CD14-positive monocyte (primary cell): ENCODE measurements at regions not wholly inside any gene's neighbourhood (a gene's known extent, or its start where the extent isn't known, plus 50 kb on each side); places are given as distances from the start of the nearest gene placed in this dataset.

Source experiments
- DNase-seq, 3 donors: peaks; one replicate each; pipeline ENCODE4 v3.0.0-alpha.2; 2011 to 2022
- H2AFZ ChIP-seq: 2 replicates; pipeline ENCODE4 v1.6.0; 2012; ENCODE audit warnings: mild to moderate bottlenecking, low read depth, low read length, inconsistent platforms; ENCODE audit not compliant: insufficient read depth, poor library complexity, severe bottlenecking
- H3K27ac ChIP-seq, 2 donors: 1 replicate in 1 of 2; 2 replicates in 1 of 2; pipeline ENCODE4 v1.5.1; 2012 to 2013; ENCODE audit warnings: low read length in 2 of 2, control low read depth in 1 of 2, inconsistent platforms in 1 of 2, low read depth in 1 of 2, mild to moderate bottlenecking in 1 of 2
- H3K27me3 ChIP-seq, 2 donors: one replicate each; pipeline versions ENCODE4 v1.6.0 to v1.6.1; 2011 to 2013; ENCODE audit warnings: low read length in 2 of 2; ENCODE audit not compliant: control insufficient read depth in 2 of 2, insufficient read depth in 2 of 2
- H3K36me3 ChIP-seq, 2 donors: replicated peaks in 1 of 2; 1 replicate in 1 of 2; 2 replicates in 1 of 2; pipeline versions ENCODE4 v1.5.1 to v1.6.1; 2012 to 2013; ENCODE audit warnings: low read length in 2 of 2, control low read depth in 1 of 2, inconsistent platforms in 1 of 2, mild to moderate bottlenecking in 1 of 2; ENCODE audit not compliant: insufficient read depth in 2 of 2, control insufficient read depth in 1 of 2
- H3K4me1 ChIP-seq, 2 donors: 1 replicate in 1 of 2; 2 replicates in 1 of 2; pipeline versions ENCODE4 v1.5.1 to v1.6.1; 2012 to 2013; ENCODE audit warnings: low read length in 2 of 2, control low read depth in 1 of 2, inconsistent platforms in 1 of 2, mild to moderate bottlenecking in 1 of 2, moderate library complexity in 1 of 2; ENCODE audit not compliant: insufficient read depth in 2 of 2, control insufficient read depth in 1 of 2
- H3K4me2 ChIP-seq: replicated peaks from 2 replicates; pipeline ENCODE3; 2012; ENCODE audit warnings: low read length, moderate library complexity, mild to moderate bottlenecking; ENCODE audit not compliant: poor library complexity, severe bottlenecking; ENCODE audit errors: extremely low read depth
- H3K4me3 ChIP-seq, 3 experiments: fragments of 200-600 bp in 1 of 3; sonication (generic) in 1 of 3; replicated peaks in 1 of 3; 1 replicate in 2 of 3; 2 replicates in 1 of 3; pipeline ENCODE4 v1.5.1; 2011 to 2013; ENCODE audit warnings: low read length in 3 of 3, mild to moderate bottlenecking in 3 of 3, control low read depth in 2 of 3, low read depth in 2 of 3, inconsistent platforms in 1 of 3, moderate library complexity in 1 of 3
- H3K79me2 ChIP-seq: 2 replicates; pipeline ENCODE4 v1.6.0; 2012; ENCODE audit warnings: mild to moderate bottlenecking, control low read depth, inconsistent platforms, low read length, moderate library complexity; ENCODE audit not compliant: insufficient read depth
- H3K9ac ChIP-seq: 2 replicates; pipeline ENCODE4 v1.6.0; 2017; ENCODE audit warnings: low read length, mild to moderate bottlenecking; ENCODE audit not compliant: insufficient read depth, poor library complexity, severe bottlenecking
- H3K9me3 ChIP-seq, 2 donors: replicated peaks in 1 of 2; 1 replicate in 1 of 2; 2 replicates in 1 of 2; pipeline versions ENCODE4 v1.5.1 to v1.6.1; 2012 to 2013; ENCODE audit warnings: low read length in 2 of 2, control low read depth in 1 of 2; ENCODE audit not compliant: control insufficient read depth in 1 of 2, insufficient read depth in 1 of 2
- H4K20me1 ChIP-seq: 2 replicates; pipeline ENCODE4 v1.6.0; 2012; ENCODE audit warnings: mild to moderate bottlenecking, low read length, control low read depth, moderate library complexity; ENCODE audit not compliant: insufficient read depth
- H3K27ac Mint-ChIP-seq, 7 donors: one replicate each; pipeline ENCODE4 v1.8.0; 2020; ENCODE audit warnings: mild to moderate bottlenecking in 7 of 7, mixed read lengths in 7 of 7, moderate library complexity in 6 of 7, inconsistent platforms in 2 of 7
- H3K27me3 Mint-ChIP-seq, 3 donors: one replicate each; pipeline ENCODE4 v1.8.0; 2021 to 2022; ENCODE audit warnings: low read depth in 3 of 3, mild to moderate bottlenecking in 3 of 3, mixed read lengths in 3 of 3, moderate library complexity in 3 of 3, inconsistent platforms in 1 of 3
- H3K36me3 Mint-ChIP-seq, 2 donors: one replicate each; pipeline ENCODE4 v1.8.0; 2020; ENCODE audit warnings: mixed read lengths in 2 of 2, inconsistent platforms in 1 of 2, mild to moderate bottlenecking in 1 of 2
- H3K4me1 Mint-ChIP-seq: one replicate; pipeline ENCODE4 v1.8.0; 2020; ENCODE audit warnings: mild to moderate bottlenecking, mixed read lengths
- H3K4me3 Mint-ChIP-seq, 2 donors: one replicate each; pipeline ENCODE4 v1.8.0; 2020; ENCODE audit warnings: mild to moderate bottlenecking in 2 of 2, mixed read lengths in 2 of 2, moderate library complexity in 1 of 2
- H3K9me3 Mint-ChIP-seq, 7 donors: one replicate each; pipeline ENCODE4 v1.8.0; 2020 to 2022; ENCODE audit warnings: mixed read lengths in 7 of 7, mild to moderate bottlenecking in 6 of 7, moderate library complexity in 6 of 7, inconsistent platforms in 2 of 7
- WGBS: methylation state at CpG from one replicate; pipeline ENCODE4 v1.1.5; 2013; ENCODE audit warnings: missing lambda C conversion rate; ENCODE audit not compliant: insufficient coverage; 5-methylcytosine and 5-hydroxymethylcytosine counted together
- intact Hi-C, 2 donors: fragments of 100-400 bp; cut with micrococcal nuclease; formaldehyde crosslinking; loops; one replicate each; pipeline versions ENCODE4 v1.15.0 to v1.15.1; 2023
- TF ChIP-seq, protein P1 (sequence below): fragments of 200-600 bp; IDR thresholded peaks from one replicate; pipeline ENCODE4 v1.8.0; 2022; ENCODE audit warnings: antibody characterized with exemption, mild to moderate bottlenecking

DNA sequence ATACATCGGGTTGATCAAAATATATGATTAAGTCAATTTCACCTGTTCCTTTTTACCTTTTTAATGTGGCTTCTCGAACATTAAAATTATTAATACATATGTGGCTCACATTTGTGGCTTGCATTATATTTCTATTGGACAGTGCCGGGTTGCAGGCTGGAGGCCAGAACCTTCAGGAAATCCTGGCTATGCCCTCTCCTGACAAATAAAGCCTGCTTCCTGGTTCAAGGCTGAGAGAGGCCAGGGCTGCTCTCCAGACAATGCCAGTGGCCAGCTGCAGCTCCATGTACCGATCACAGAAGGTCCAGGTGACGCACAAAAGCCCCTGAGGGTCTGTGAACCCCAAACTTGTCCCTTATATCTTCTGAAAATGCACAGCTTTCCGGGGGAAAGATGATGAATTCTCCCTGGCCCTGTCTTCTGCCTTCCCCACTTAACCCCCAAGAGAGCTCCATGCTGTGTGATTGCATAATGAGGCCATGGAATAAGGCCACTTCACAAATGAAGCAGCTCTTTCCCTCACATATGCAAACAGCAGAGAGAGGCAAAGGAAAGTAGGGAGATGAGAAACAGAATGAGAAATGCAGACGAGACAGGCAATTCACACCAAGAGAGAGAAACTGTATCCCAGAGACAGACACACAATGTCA, 241.2 kb downstream of the BCOR start:
- Histone ChIP-seq H3K4me1 (peaks cover 35 to 38% of the 10 kb centered on the region in 2 donors), H3K9ac (no peak overlapping the region), H3K79me2 (no peaks in the 10 kb centered on the region), H3K36me3 (no peaks in the 10 kb centered on the region), H3K4me3 (no peak overlapping the region), H3K27ac (no peak overlapping the region), H2AFZ (no peak overlapping the region), H3K4me2 (no peak overlapping the region), H3K27me3 (no peaks in the 10 kb centered on the region), H3K9me3 (no peaks in the 10 kb centered on the region), H4K20me1 (no peaks in the 10 kb centered on the region)
- no peaks in the 10 kb centered on the region for H3K9me3 Mint-ChIP-seq
- WGBS: 50% methylated on average over 2 of the region's 7 CpGs
- no peak overlapping the region for H3K4me3 Mint-ChIP-seq
- intact Hi-C loops: no loop called here
- peaks cover 47% of the 10 kb centered on the region for H3K4me1 Mint-ChIP-seq
- no peak for DNase-seq
- H3K36me3 Mint-ChIP-seq: no peaks in the 10 kb centered on the region
- H3K27me3 Mint-ChIP-seq: peaks cover 0 to 15% (median 0%) of the 10 kb centered on the region in 3 donors
- no peak overlapping the region for H3K27ac Mint-ChIP-seq
- TF ChIP-seq, protein P1, sequence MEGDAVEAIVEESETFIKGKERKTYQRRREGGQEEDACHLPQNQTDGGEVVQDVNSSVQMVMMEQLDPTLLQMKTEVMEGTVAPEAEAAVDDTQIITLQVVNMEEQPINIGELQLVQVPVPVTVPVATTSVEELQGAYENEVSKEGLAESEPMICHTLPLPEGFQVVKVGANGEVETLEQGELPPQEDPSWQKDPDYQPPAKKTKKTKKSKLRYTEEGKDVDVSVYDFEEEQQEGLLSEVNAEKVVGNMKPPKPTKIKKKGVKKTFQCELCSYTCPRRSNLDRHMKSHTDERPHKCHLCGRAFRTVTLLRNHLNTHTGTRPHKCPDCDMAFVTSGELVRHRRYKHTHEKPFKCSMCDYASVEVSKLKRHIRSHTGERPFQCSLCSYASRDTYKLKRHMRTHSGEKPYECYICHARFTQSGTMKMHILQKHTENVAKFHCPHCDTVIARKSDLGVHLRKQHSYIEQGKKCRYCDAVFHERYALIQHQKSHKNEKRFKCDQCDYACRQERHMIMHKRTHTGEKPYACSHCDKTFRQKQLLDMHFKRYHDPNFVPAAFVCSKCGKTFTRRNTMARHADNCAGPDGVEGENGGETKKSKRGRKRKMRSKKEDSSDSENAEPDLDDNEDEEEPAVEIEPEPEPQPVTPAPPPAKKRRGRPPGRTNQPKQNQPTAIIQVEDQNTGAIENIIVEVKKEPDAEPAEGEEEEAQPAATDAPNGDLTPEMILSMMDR: no peak

- intact Hi-C loops: no loop called here
- no peaks in the 10 kb centered on the region for H3K36me3 Mint-ChIP-seq
- no peaks in the 10 kb centered on the region for H4K20me1 ChIP-seq
Observed at GRCh38 chrX:39857780-39858179, 240.0 kb downstream of the BCOR start.

More at GRCh38 chrX:39857780-39858179, 240.0 kb downstream of the BCOR start:
- Histone ChIP-seq H3K79me2 (no peaks in the 10 kb centered on the region), H3K4me3 (no peak overlapping the region), H3K27me3 (no peaks in the 10 kb centered on the region), H3K4me2 (no peak overlapping the region), H3K9ac (no peak overlapping the region), H3K9me3 (no peaks in the 10 kb centered on the region), H3K36me3 (no peaks in the 10 kb centered on the region), H3K27ac (no peak overlapping the region), H3K4me1 (peaks cover 36 to 41% of the 10 kb centered on the region in 2 donors), H2AFZ (no peak overlapping the region)
- no peak for DNase-seq
- WGBS: no CpG with 5 or more reads among the region's 3 CpGs
- no peak overlapping the region for H3K4me3 Mint-ChIP-seq
- no peak overlapping the region for H3K27ac Mint-ChIP-seq
- H3K4me1 Mint-ChIP-seq: peaks cover 45% of the 10 kb centered on the region
- H3K27me3 Mint-ChIP-seq: peaks cover 0 to 12% (median 0%) of the 10 kb centered on the region in 3 donors
- H3K9me3 Mint-ChIP-seq: no peaks in the 10 kb centered on the region
- TF ChIP-seq, protein P1: no peak
